ENCODE measurements at regions not wholly inside any gene's neighbourhood (a gene's known extent, or its start where the extent isn't known, plus 50 kb on each side); places are given as distances from the start of the nearest gene placed in this dataset.

GRCh38 chr1:73953586-73953985 is 244.4 kb downstream of the LRRIQ3 start:
- H3K9me3 ChIP-seq (replicated peaks; ENCODE audit: control insufficient read depth, insufficient read depth, low read length), result no peaks in the 10 kb centered on the region
- FAIRE-seq, result no peak
- H3K4me1 ChIP-seq (ENCODE audit: control insufficient read depth, insufficient read depth, low read length), result no peaks in the 10 kb centered on the region
- no peaks in the 10 kb centered on the region for H3K27me3 ChIP-seq (replicated peaks in 1 of 2; ENCODE audit: control insufficient read depth in 2 of 2, insufficient read depth in 2 of 2, low read length in 1 of 2)
- RAD21 ChIA-PET (ENCODE audit: unreplicated experiment), result no interaction called here
- ATAC-seq, result no peak
- intact Hi-C loops (cut with micrococcal nuclease; ENCODE audit: unreplicated experiment) (no loop called here), in situ Hi-C loops (cut with MboI) (no loop called here)
- SMC1A ChIA-PET (ENCODE audit: uncharacterized antibody, unreplicated experiment), result no interaction called here
- no peaks in the 10 kb centered on the region for H3K79me2 ChIP-seq (ENCODE audit: control insufficient read depth, insufficient read depth, low read length)
- 9% methylated on average over 4 of the region's 4 CpGs for WGBS (ENCODE audit: insufficient coverage, insufficient replicate concordance, low lambda C conversion rate, missing lambda C conversion rate)
- POLR2A ChIA-PET, result no interaction called here
- no peak overlapping the region for H3K9ac ChIP-seq (ENCODE audit: control insufficient read depth, insufficient read depth, low read length)
- DNase-seq (ENCODE audit: low read depth, low spot score), result no peak
- no peak overlapping the region for H3K27ac ChIP-seq (ENCODE audit: control insufficient read depth, insufficient read depth)
- H3K4me3 ChIP-seq, result no peak overlapping the region
- no TSS peak for BruUV-seq (replicated peaks)
- no peak overlapping the region for H3K4me2 ChIP-seq (ENCODE audit: control insufficient read depth, insufficient read depth)
- CTCF ChIA-PET, result no interaction called here
- no peak overlapping the region for H2AFZ ChIP-seq (ENCODE audit: control insufficient read depth, low read depth, low read length)
- H4K20me1 ChIP-seq (ENCODE audit: control insufficient read depth, insufficient read depth), result no peaks in the 10 kb centered on the region
- no peaks in the 10 kb centered on the region for H3K36me3 ChIP-seq (ENCODE audit: control insufficient read depth in 2 of 2, insufficient read depth in 2 of 2, low read length in 1 of 2)
- no peak for TF ChIP-seq SMAD1 (IDR thresholded peaks at IDR 0.05; ENCODE audit: low read depth, partially characterized antibody)
- TF ChIP-seq ZNF622 (IDR thresholded peaks at IDR 0.05), result no peak
- no peak for TF ChIP-seq CUX1 (IDR thresholded peaks at IDR 0.05; ENCODE audit: insufficient replicate concordance, low read depth, low read length)
- TF ChIP-seq RAD21 (IDR thresholded peaks at IDR 0.05; ENCODE audit: insufficient read depth, low read depth, low read length), result no peak
- no peak for TF ChIP-seq ELK1 (IDR thresholded peaks at IDR 0.05; ENCODE audit: low read depth, low read length)
- no peak for TF ChIP-seq SUZ12 (IDR thresholded peaks at IDR 0.05; ENCODE audit: unreplicated experiment)
- no peak for TF ChIP-seq SPI1 (IDR thresholded peaks at IDR 0.05; ENCODE audit: borderline replicate concordance, insufficient read depth, low read depth, low read length)
- TF ChIP-seq IRF4 (IDR thresholded peaks at IDR 0.05; ENCODE audit: low read depth, low read length), result no peak
- TF ChIP-seq NKRF (conservative IDR thresholded peaks at IDR 0.05), result no peak
- TF ChIP-seq ZNF207 (IDR thresholded peaks at IDR 0.05; ENCODE audit: borderline replicate concordance), result no peak
- TF ChIP-seq MYB (IDR thresholded peaks at IDR 0.05; ENCODE audit: borderline replicate concordance, low read depth, low read length), result no peak
- TF ChIP-seq ETV6 (conservative IDR thresholded peaks at IDR 0.05 in 1 of 2, IDR thresholded peaks at IDR 0.05 in 1 of 2; ENCODE audit: borderline replicate concordance in 1 of 2, low read depth in 1 of 2), result no peak
